Neural cell (in vitro differentiated cells): ENCODE measurements at regions not wholly inside any gene's neighbourhood (a gene's known extent, or its start where the extent isn't known, plus 50 kb on each side); places are given as distances from the start of the nearest gene placed in this dataset.
"Not testable (repeated sequence)": the region's sequence is repeated elsewhere in the genome, so short reads cannot be mapped to it uniquely, and the experiment has no call there.

Experiments used
- H2AFZ ChIP-seq: fragments of 200-600, 300-800 bp; sonication (generic), shearing (Covaris generic); 2 replicates; pipeline ENCODE4 v1.6.0; 2014; ENCODE audit warnings: low read depth, mild to moderate bottlenecking, antibody characterized with exemption, low read length, moderate library complexity
- H3F3A ChIP-seq: fragments of 200-600 bp; shearing (Covaris generic); 2 replicates; pipeline ENCODE4 v1.6.1; 2016; ENCODE audit warnings: mild to moderate bottlenecking, moderate library complexity, mixed read lengths, antibody characterized with exemption, low read length; ENCODE audit not compliant: insufficient read depth, poor library complexity, severe bottlenecking
- H3K27ac ChIP-seq: fragments of 200-600, 300-800 bp; sonication (generic), shearing (Covaris generic); 2 replicates; pipeline ENCODE4 v1.5.1; 2014; ENCODE audit warnings: mild to moderate bottlenecking, low read length, moderate library complexity
- H3K27me3 ChIP-seq: fragments of 300-800, 200-600 bp; sonication (generic), shearing (Covaris generic); 2 replicates; pipeline ENCODE4 v1.6.0; 2014; ENCODE audit warnings: mild to moderate bottlenecking, low read depth, low read length, moderate library complexity; ENCODE audit not compliant: insufficient read depth
- H3K36me3 ChIP-seq: fragments of 300-800, 200-600 bp; sonication (generic), shearing (Covaris generic); 2 replicates; pipeline ENCODE4 v1.5.1; 2014; ENCODE audit warnings: mild to moderate bottlenecking, antibody characterized with exemption, low read length, moderate library complexity; ENCODE audit not compliant: insufficient read depth
- H3K4me2 ChIP-seq: fragments of 300-800, 200-600 bp; sonication (generic), shearing (Covaris generic); 2 replicates; pipeline ENCODE4 v1.6.0; 2014; ENCODE audit warnings: mild to moderate bottlenecking, low read length
- H3K4me3 ChIP-seq: fragments of 300-800, 200-600 bp; sonication (generic), shearing (Covaris generic); 2 replicates; pipeline ENCODE4 v1.5.1; 2014; ENCODE audit warnings: mild to moderate bottlenecking, low read length, moderate library complexity
- H3K79me2 ChIP-seq: fragments of 200-600 bp; shearing (Covaris generic); replicated peaks from 2 replicates; pipeline ENCODE4 v1.6.0; 2014; ENCODE audit warnings: mild to moderate bottlenecking, low read length, moderate library complexity; ENCODE audit not compliant: insufficient read depth
- H3K9ac ChIP-seq: fragments of 300-800, 200-600 bp; sonication (generic), shearing (Covaris generic); 2 replicates; pipeline ENCODE4 v1.6.1; 2016; ENCODE audit warnings: mild to moderate bottlenecking, low read length, mixed read lengths
- H3K9me2 ChIP-seq: fragments of 200-600 bp; shearing (Covaris generic); 2 replicates; pipeline ENCODE4 v1.6.1; 2016; ENCODE audit warnings: mild to moderate bottlenecking, low read length, mixed read lengths; ENCODE audit not compliant: insufficient read depth
- H3K9me3 ChIP-seq: fragments of 200-600, 300-800 bp; sonication (generic), shearing (Covaris generic); 2 replicates; pipeline ENCODE4 v1.6.1; 2016; ENCODE audit warnings: mild to moderate bottlenecking, mixed run types, low read length, moderate library complexity, mixed read lengths
- H4K20me1 ChIP-seq: fragments of 200-600 bp; shearing (Covaris generic); 2 replicates; pipeline ENCODE4 v1.6.1; 2016; ENCODE audit warnings: mild to moderate bottlenecking, mixed run types; ENCODE audit not compliant: insufficient read depth
- RAD21 ChIP-seq: fragments of 450-650 bp; conservative IDR thresholded peaks from 2 replicates; pipeline ENCODE4 v1.6.1; 2014; ENCODE audit warnings: antibody characterized with exemption, mild to moderate bottlenecking, moderate library complexity
- SMC3 ChIP-seq: fragments of 450-650 bp; conservative IDR thresholded peaks from 2 replicates; pipeline ENCODE4 v1.6.1; 2014; ENCODE audit warnings: antibody characterized with exemption, mild to moderate bottlenecking, moderate library complexity; ENCODE audit not compliant: poor library complexity
- TF ChIP-seq, protein P1 (sequence below): IDR thresholded peaks from 2 replicates; pipeline ENCODE4 v1.6.1; 2012; ENCODE audit warnings: borderline replicate concordance
- TF ChIP-seq, protein P2 (sequence below): fragments of 450-650 bp; IDR thresholded peaks from 2 replicates; pipeline ENCODE4 v1.5.1; 2014; ENCODE audit warnings: antibody characterized with exemption, mild to moderate bottlenecking, moderate library complexity; ENCODE audit not compliant: poor library complexity, severe bottlenecking

DNA sequence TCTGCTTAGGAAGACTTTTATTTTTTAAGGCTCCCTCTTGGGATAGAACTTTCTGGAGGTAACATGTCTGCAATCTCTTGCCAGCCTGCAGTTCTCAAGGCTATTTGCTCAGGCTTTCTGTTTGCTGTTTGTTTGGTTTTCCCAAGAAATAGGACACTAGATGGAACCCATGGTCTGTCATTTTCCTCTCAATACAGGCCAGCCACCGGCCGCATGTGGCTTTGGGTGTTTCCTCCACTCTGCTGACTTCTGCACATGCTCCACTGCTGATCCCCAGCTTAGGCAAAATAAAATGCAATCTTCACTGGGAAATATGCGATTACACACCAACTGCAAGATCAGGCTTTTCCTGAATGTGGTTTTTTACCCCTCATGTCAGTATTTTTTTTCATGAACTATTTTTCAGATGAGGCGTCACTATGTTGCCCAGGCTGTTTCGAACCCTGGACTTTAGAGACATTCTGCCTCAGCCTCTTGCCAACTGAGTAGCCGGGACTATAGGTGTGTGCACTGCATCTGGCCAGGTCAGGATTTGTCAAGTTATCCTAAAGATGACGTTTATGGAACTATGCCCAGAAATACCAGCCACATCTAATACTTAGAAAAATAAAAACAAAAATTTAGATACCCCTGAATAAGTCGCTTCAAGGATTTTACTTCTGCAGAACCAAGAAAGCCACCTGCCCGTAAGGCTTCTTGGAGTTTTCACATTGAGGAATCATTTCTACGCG, 94.3 kb upstream of the PABPC3 start:
- Histone ChIP-seq H3K27ac (no peak overlapping the region), H2AFZ (no peak overlapping the region), H3F3A (no peaks in the 10 kb centered on the region), H3K9ac (no peak overlapping the region), H3K9me3 (no peaks in the 10 kb centered on the region), H3K4me2 (no peak overlapping the region), H3K4me3 (no peak overlapping the region), H4K20me1 (no peaks in the 10 kb centered on the region), H3K9me2 (no peaks in the 10 kb centered on the region), H3K27me3 (no peaks in the 10 kb centered on the region), H3K79me2 (no peaks in the 10 kb centered on the region), H3K36me3 (no peaks in the 10 kb centered on the region)
- TF ChIP-seq, protein P1, sequence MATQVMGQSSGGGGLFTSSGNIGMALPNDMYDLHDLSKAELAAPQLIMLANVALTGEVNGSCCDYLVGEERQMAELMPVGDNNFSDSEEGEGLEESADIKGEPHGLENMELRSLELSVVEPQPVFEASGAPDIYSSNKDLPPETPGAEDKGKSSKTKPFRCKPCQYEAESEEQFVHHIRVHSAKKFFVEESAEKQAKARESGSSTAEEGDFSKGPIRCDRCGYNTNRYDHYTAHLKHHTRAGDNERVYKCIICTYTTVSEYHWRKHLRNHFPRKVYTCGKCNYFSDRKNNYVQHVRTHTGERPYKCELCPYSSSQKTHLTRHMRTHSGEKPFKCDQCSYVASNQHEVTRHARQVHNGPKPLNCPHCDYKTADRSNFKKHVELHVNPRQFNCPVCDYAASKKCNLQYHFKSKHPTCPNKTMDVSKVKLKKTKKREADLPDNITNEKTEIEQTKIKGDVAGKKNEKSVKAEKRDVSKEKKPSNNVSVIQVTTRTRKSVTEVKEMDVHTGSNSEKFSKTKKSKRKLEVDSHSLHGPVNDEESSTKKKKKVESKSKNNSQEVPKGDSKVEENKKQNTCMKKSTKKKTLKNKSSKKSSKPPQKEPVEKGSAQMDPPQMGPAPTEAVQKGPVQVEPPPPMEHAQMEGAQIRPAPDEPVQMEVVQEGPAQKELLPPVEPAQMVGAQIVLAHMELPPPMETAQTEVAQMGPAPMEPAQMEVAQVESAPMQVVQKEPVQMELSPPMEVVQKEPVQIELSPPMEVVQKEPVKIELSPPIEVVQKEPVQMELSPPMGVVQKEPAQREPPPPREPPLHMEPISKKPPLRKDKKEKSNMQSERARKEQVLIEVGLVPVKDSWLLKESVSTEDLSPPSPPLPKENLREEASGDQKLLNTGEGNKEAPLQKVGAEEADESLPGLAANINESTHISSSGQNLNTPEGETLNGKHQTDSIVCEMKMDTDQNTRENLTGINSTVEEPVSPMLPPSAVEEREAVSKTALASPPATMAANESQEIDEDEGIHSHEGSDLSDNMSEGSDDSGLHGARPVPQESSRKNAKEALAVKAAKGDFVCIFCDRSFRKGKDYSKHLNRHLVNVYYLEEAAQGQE: no peak

DNA sequence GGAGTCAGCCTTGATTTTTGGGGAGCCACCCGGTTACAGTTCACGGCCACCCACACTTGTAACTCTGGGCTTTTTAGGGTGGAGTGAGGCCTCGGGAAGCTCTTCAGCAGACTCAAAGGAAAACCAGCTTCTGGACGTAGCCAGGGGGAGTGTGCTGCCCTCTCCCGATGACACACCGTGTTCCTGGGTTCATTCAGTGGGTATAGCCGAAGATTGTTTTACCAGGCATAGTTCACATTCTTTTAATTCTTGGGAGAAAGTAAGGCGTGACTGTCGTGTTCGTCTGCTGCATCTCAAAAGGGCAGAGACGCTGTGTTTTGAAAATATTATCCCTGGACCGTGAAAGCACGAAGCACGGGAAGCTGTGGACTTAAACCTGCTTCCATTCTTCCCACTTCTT, 93.6 kb upstream of the PABPC3 start:
- H3K27ac ChIP-seq, H3K79me2 ChIP-seq, H3K36me3 ChIP-seq, H3F3A ChIP-seq, H3K27me3 ChIP-seq, H2AFZ ChIP-seq, H4K20me1 ChIP-seq, H3K4me3 ChIP-seq, H3K4me2 ChIP-seq, H3K9me2 ChIP-seq, H3K9me3 ChIP-seq, H3K9ac ChIP-seq: not testable (repeated sequence)

DNA sequence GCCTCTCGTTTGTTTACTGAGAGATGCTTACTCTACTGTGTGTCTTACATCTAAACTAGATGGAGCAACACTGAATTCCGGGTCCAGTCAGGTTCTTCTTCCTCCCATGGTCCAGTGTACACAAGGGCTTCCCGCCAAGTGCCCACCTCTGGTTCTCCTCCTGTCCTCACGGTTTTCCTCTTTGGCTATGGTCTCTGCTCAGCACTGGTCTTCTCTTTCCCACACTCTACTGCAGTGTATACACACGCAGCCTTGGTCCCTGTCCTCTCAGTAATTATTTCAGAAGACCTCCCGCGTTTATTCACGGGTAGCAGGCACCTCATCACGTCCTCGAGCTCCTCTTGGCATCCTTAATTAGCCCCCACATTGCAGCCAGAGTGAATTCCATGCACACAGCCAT, 91.4 kb upstream of the PABPC3 start:
- H3K27me3 ChIP-seq, H3K4me2 ChIP-seq, H3F3A ChIP-seq, H3K9me3 ChIP-seq, H4K20me1 ChIP-seq, H3K9me2 ChIP-seq, H3K36me3 ChIP-seq, H3K79me2 ChIP-seq, H3K4me3 ChIP-seq, H3K9ac ChIP-seq, H2AFZ ChIP-seq, H3K27ac ChIP-seq: not testable (repeated sequence)

DNA sequence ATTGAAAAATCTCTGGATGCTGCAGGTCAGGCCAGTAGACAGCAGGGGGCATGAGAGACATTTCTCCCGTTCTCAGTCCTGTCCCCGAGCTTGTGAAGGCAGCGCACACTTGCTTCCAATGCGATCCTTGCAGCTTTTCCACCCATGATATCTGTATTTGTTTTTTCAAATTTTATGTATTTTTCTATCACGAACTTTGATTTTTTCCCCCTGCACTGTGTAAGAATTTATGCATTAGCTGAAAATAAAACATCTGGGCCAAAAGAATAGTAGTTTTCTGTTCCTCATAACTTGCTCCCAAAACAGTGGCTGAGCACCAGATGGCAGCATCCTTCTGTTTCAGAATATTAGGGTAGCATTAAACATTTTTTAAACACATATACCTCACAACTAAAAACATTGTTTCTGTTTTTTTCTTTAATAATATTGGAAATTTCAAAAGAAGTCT, 90.9 kb upstream of the PABPC3 start:
- H3K4me2 ChIP-seq, H3K9ac ChIP-seq, H2AFZ ChIP-seq, H3K79me2 ChIP-seq, H3K9me2 ChIP-seq, H3K27me3 ChIP-seq, H3K9me3 ChIP-seq, H3K4me3 ChIP-seq, H3K36me3 ChIP-seq, H4K20me1 ChIP-seq, H3F3A ChIP-seq, H3K27ac ChIP-seq: not testable (repeated sequence)
- peak; percentile 97 for TF ChIP-seq SMC3
- TF ChIP-seq RAD21: peak; percentile 85
- TF ChIP-seq, protein P2, sequence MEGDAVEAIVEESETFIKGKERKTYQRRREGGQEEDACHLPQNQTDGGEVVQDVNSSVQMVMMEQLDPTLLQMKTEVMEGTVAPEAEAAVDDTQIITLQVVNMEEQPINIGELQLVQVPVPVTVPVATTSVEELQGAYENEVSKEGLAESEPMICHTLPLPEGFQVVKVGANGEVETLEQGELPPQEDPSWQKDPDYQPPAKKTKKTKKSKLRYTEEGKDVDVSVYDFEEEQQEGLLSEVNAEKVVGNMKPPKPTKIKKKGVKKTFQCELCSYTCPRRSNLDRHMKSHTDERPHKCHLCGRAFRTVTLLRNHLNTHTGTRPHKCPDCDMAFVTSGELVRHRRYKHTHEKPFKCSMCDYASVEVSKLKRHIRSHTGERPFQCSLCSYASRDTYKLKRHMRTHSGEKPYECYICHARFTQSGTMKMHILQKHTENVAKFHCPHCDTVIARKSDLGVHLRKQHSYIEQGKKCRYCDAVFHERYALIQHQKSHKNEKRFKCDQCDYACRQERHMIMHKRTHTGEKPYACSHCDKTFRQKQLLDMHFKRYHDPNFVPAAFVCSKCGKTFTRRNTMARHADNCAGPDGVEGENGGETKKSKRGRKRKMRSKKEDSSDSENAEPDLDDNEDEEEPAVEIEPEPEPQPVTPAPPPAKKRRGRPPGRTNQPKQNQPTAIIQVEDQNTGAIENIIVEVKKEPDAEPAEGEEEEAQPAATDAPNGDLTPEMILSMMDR: peak; percentile 98

DNA sequence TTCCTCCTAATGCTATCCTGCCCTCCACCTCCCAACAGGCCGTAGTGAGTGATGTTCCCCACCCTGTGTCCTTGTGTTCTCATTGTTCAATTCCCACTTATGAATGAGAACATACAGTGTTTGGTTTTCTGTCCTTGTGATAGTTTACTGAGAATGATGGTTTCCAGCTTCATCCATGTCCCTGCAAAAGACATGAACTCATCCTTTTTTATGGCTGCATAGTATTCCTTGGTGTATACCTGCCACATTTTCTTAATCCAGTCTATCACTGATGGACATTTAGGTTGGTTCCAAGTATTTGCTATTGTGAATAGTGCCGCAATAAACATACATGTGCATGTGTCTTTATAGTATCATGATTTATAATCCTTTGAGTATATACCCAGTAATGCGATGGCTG, 88.5 kb upstream of the PABPC3 start:
- H3F3A ChIP-seq, H3K27me3 ChIP-seq, H4K20me1 ChIP-seq, H3K9me3 ChIP-seq, H3K27ac ChIP-seq, H3K4me2 ChIP-seq, H2AFZ ChIP-seq, H3K9me2 ChIP-seq, H3K9ac ChIP-seq, H3K36me3 ChIP-seq, H3K79me2 ChIP-seq, H3K4me3 ChIP-seq: not testable (repeated sequence)

DNA sequence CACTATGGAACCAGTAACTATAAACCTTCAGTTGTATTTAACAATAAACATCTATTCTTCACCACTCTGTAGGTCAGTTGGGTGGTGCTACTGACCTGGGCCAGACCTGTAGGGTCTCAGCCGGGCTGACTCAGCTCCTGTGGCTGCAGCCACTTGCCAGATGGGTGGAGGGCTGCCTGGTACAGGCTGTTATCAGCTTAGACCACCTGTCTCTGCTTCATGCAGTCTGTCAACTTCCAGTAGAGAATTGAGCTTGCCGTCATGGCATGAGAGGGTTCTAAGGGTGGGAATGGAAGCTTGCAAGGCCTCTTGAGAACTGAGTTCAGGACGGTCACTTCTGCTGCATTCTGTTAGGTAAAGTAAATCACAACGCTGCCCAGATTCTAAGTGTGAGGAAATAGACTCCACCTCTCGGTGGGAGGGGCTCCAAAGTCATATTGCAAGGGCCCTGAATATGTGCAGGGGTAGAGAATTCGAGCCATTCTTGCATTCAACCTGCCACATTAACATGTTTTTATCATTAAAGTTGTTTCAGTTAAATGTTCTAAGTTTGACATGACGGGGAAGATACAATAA, 81.5 kb upstream of the PABPC3 start:
- H3K9ac ChIP-seq, H3K4me3 ChIP-seq, H3K9me2 ChIP-seq, H3K79me2 ChIP-seq, H3F3A ChIP-seq, H3K27ac ChIP-seq, H2AFZ ChIP-seq, H3K4me2 ChIP-seq, H3K36me3 ChIP-seq, H3K9me3 ChIP-seq, H4K20me1 ChIP-seq: not testable (repeated sequence)
- H3K27me3 ChIP-seq: peaks cover 25% of the 10 kb centered on the region
